Ishikawa (cell line): ENCODE measurements at regions not wholly inside any gene's neighbourhood (a gene's known extent, or its start where the extent isn't known, plus 50 kb on each side); places are given as distances from the start of the nearest gene placed in this dataset.

Experiments used
- CREB1 ChIP-seq: IDR thresholded peaks from 2 replicates; pipeline ENCODE4 v1.6.1; 2012; ENCODE audit warnings: low read depth
- EGR1 ChIP-seq: IDR thresholded peaks from 2 replicates; pipeline ENCODE4 v1.6.1; 2012
- EP300 ChIP-seq: IDR thresholded peaks from 2 replicates; pipeline ENCODE4 v1.6.1; 2012; ENCODE audit warnings: borderline replicate concordance
- FOXM1 ChIP-seq: IDR thresholded peaks from 2 replicates; pipeline ENCODE4 v1.6.1; 2012; ENCODE audit warnings: low read depth, borderline replicate concordance
- NFIC ChIP-seq: IDR thresholded peaks from 2 replicates; pipeline ENCODE4 v1.6.1; 2012
- RAD21 ChIP-seq: IDR thresholded peaks from 2 replicates; pipeline ENCODE4 v1.6.1; 2012; ENCODE audit warnings: low read depth
- TAF1 ChIP-seq: IDR thresholded peaks from 2 replicates; pipeline ENCODE4 v1.6.1; 2012; ENCODE audit warnings: low read depth, mild to moderate bottlenecking
- TCF12 ChIP-seq: IDR thresholded peaks from 2 replicates; pipeline ENCODE4 v1.6.1; 2012; ENCODE audit warnings: low read depth
- TEAD4 ChIP-seq: IDR thresholded peaks from 2 replicates; pipeline ENCODE4 v1.6.1; 2012
- ZBTB7A ChIP-seq: IDR thresholded peaks from 2 replicates; pipeline ENCODE4 v1.6.1; 2012; ENCODE audit warnings: low read depth
- TF ChIP-seq, protein P1 (sequence below): IDR thresholded peaks from 2 replicates; pipeline ENCODE4 v1.6.1; 2012; ENCODE audit warnings: low read depth, mild to moderate bottlenecking
- TF ChIP-seq, protein P2 (sequence below): IDR thresholded peaks from 2 replicates; pipeline ENCODE4 v1.6.1; 2012
- TF ChIP-seq, protein P3 (sequence below): IDR thresholded peaks from 2 replicates; pipeline ENCODE4 v1.6.1; 2012

DNA sequence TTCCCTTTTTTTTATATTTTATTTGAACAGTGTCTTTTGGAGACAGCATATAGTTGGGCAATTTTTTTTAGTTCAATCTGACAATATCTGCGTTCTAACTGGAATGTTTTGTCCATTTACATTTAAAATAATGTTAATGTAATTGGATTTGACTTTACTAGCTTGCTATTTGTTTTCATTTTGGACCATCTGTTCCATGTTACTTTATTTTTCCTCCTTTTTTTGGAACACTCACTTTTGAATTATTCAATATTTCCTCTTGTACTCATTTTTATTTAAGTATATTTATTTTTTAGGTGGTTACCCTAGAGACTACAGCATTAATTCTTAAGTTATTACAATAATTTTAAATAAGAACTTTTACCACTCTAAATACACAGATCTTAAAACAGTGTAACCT is 62.8 kb upstream of the C1orf87 start:
- TF ChIP-seq, protein P1, sequence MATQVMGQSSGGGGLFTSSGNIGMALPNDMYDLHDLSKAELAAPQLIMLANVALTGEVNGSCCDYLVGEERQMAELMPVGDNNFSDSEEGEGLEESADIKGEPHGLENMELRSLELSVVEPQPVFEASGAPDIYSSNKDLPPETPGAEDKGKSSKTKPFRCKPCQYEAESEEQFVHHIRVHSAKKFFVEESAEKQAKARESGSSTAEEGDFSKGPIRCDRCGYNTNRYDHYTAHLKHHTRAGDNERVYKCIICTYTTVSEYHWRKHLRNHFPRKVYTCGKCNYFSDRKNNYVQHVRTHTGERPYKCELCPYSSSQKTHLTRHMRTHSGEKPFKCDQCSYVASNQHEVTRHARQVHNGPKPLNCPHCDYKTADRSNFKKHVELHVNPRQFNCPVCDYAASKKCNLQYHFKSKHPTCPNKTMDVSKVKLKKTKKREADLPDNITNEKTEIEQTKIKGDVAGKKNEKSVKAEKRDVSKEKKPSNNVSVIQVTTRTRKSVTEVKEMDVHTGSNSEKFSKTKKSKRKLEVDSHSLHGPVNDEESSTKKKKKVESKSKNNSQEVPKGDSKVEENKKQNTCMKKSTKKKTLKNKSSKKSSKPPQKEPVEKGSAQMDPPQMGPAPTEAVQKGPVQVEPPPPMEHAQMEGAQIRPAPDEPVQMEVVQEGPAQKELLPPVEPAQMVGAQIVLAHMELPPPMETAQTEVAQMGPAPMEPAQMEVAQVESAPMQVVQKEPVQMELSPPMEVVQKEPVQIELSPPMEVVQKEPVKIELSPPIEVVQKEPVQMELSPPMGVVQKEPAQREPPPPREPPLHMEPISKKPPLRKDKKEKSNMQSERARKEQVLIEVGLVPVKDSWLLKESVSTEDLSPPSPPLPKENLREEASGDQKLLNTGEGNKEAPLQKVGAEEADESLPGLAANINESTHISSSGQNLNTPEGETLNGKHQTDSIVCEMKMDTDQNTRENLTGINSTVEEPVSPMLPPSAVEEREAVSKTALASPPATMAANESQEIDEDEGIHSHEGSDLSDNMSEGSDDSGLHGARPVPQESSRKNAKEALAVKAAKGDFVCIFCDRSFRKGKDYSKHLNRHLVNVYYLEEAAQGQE, result no peak
- TF ChIP-seq FOXM1, result no peak
- no peak for TF ChIP-seq RAD21
- TF ChIP-seq, protein P2, sequence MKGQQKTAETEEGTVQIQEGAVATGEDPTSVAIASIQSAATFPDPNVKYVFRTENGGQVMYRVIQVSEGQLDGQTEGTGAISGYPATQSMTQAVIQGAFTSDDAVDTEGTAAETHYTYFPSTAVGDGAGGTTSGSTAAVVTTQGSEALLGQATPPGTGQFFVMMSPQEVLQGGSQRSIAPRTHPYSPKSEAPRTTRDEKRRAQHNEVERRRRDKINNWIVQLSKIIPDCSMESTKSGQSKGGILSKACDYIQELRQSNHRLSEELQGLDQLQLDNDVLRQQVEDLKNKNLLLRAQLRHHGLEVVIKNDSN, result no peak
- TF ChIP-seq, protein P3, sequence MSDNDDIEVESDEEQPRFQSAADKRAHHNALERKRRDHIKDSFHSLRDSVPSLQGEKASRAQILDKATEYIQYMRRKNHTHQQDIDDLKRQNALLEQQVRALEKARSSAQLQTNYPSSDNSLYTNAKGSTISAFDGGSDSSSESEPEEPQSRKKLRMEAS, result no peak
- no peak for TF ChIP-seq TEAD4
- no peak for TF ChIP-seq EGR1
- TF ChIP-seq EP300, result no peak
- no peak for TF ChIP-seq TAF1
- TF ChIP-seq NFIC, result no peak
- TF ChIP-seq CREB1, result no peak
- TF ChIP-seq ZBTB7A, result no peak
- TF ChIP-seq TCF12, result no peak
